ENCODE measurements at regions not wholly inside any gene's neighbourhood (a gene's known extent, or its start where the extent isn't known, plus 50 kb on each side); places are given as distances from the start of the nearest gene placed in this dataset.

DNA sequence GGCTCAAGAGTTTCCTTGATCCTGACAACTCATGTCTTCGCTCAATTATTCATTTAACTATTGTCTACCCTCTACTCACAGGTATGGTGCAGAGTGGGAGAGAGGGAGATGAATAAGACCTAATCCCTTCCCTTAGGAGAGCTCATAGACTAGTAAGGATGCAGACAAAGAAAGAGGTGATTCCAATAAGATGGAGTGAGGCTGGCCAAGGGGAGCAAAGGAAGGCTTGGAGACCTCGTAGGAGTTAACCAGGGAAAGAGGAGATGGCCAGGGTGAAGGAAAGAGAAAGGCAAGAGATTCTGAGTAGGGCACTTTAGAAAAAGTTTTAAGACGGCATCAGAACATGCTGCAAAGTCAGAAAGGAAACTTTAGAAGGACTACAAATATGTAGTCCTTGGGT, 588.5 kb downstream of the VRK1 start:
- no peak overlapping the region for H2BK120ac ChIP-seq (ENCODE audit: low read depth, low read length)
- H3K56ac ChIP-seq (ENCODE audit: extremely low read depth, insufficient read depth, low read length), result no peak overlapping the region
- WGBS, 2 experiments (ENCODE audit: extremely low coverage in 2 of 2, insufficient read length in 1 of 2), result no CpG with 5 or more reads among the region's 3 CpGs
- no peak overlapping the region for H4K5ac ChIP-seq (ENCODE audit: low read depth, low read length)
- no peak overlapping the region for H2AFZ ChIP-seq (replicated peaks; ENCODE audit: low read length, poor library complexity)
- ChIA-PET CTCF (no interaction called here), POLR2A (ENCODE audit: unreplicated experiment) (no interaction called here)
- no peak for DNase-seq
- H3K9me1 ChIP-seq (ENCODE audit: insufficient read depth, low read length), result no peaks in the 10 kb centered on the region
- H3K4ac ChIP-seq (ENCODE audit: low read depth, low read length), result no peak overlapping the region
- H4K20me1 ChIP-seq (ENCODE audit: insufficient read depth, low read length), result no peaks in the 10 kb centered on the region
- no peak overlapping the region for H3K14ac ChIP-seq (replicated peaks; ENCODE audit: low read depth, low read length)
- dilution Hi-C loops (cut with HindIII; ENCODE audit: low sequenced_read_pairs, unreplicated experiment), result no loop called here
- H3K79me1 ChIP-seq (ENCODE audit: low read depth in 1 of 2, low read length in 2 of 2), result no peaks in the 10 kb centered on the region
- BruUV-seq (replicated peaks), result no TSS peak
- intact Hi-C loops (cut with micrococcal nuclease), result no loop called here
- no peak overlapping the region for H3K23ac ChIP-seq (ENCODE audit: low read depth, low read length)
- H3K4me2 ChIP-seq (ENCODE audit: low read depth, low read length), result no peak overlapping the region
- no peak overlapping the region for H4K8ac ChIP-seq (ENCODE audit: low read depth in 2 of 2, low read length in 2 of 2)
- H2AK9ac ChIP-seq (replicated peaks; ENCODE audit: low read depth, low read length, poor library complexity), result no peak overlapping the region
- H2BK20ac ChIP-seq (ENCODE audit: low read depth, low read length), result no peak overlapping the region
- TF ChIP-seq CHD1 (IDR thresholded peaks at IDR 0.05; ENCODE audit: low read depth, low read length) (no peak), FOS (IDR thresholded peaks at IDR 0.05; ENCODE audit: low read depth, low read length) (no peak), BHLHE40 (IDR thresholded peaks at IDR 0.05; ENCODE audit: low read depth, low read length) (no peak), RFX5 (IDR thresholded peaks at IDR 0.05; ENCODE audit: low read depth, low read length) (no peak), POLR2A (IDR thresholded peaks at IDR 0.05; ENCODE audit: low read depth, low read length) (no peak), MAFK (IDR thresholded peaks at IDR 0.05; ENCODE audit: low read depth, low read length) (no peak), USF2 (IDR thresholded peaks at IDR 0.05; ENCODE audit: low read depth, low read length) (no peak), MXI1 (IDR thresholded peaks at IDR 0.05; ENCODE audit: borderline replicate concordance, low read depth, low read length) (no peak), SMC3 (IDR thresholded peaks at IDR 0.05; ENCODE audit: low read depth, low read length) (no peak), RCOR1 (IDR thresholded peaks at IDR 0.05; ENCODE audit: insufficient replicate concordance, low read length) (no peak), MAZ (IDR thresholded peaks at IDR 0.05; ENCODE audit: borderline replicate concordance, low read depth, low read length) (no peak), NFE2L2 (IDR thresholded peaks at IDR 0.05; ENCODE audit: low read depth, low read length) (no peak), RAD21 (IDR thresholded peaks at IDR 0.05; ENCODE audit: low read length) (no peak), CTCF (conservative IDR thresholded peaks at IDR 0.05; ENCODE audit: low read depth, low read length) (no peak), CEBPB (IDR thresholded peaks at IDR 0.05; ENCODE audit: low read depth, low read length) (no peak)
- TF ChIP-seq, protein P1, sequence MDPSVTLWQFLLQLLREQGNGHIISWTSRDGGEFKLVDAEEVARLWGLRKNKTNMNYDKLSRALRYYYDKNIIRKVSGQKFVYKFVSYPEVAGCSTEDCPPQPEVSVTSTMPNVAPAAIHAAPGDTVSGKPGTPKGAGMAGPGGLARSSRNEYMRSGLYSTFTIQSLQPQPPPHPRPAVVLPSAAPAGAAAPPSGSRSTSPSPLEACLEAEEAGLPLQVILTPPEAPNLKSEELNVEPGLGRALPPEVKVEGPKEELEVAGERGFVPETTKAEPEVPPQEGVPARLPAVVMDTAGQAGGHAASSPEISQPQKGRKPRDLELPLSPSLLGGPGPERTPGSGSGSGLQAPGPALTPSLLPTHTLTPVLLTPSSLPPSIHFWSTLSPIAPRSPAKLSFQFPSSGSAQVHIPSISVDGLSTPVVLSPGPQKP (IDR thresholded peaks at IDR 0.05; ENCODE audit: borderline replicate concordance, low read depth, low read length), result no peak
- H3K9me3 ChIP-seq (ENCODE audit: control insufficient read depth, insufficient read depth, low read length), result peaks cover 28% of the 10 kb centered on the region
- H3K18ac ChIP-seq (ENCODE audit: low read depth, low read length), result no peak overlapping the region
- no peak overlapping the region for H4K91ac ChIP-seq (ENCODE audit: insufficient read depth, low read depth, low read length)
- H3K27me3 ChIP-seq (ENCODE audit: control insufficient read depth, insufficient read depth, low read length), result no peaks in the 10 kb centered on the region
- no peak overlapping the region for H3K4me3 ChIP-seq (ENCODE audit: insufficient read depth, low read depth, low read length)
- H3K9ac ChIP-seq (ENCODE audit: low read depth, low read length), result no peak overlapping the region
- no peak overlapping the region for H2BK15ac ChIP-seq (ENCODE audit: low read depth, low read length)
- H2AK5ac ChIP-seq (ENCODE audit: low read depth, low read length), result no peak overlapping the region
- no peak for ATAC-seq (ENCODE audit: low read depth)
- no peak overlapping the region for H3K27ac ChIP-seq (ENCODE audit: insufficient read depth, low read length)
- H3K4me1 ChIP-seq (ENCODE audit: control insufficient read depth, insufficient read depth, low read length), result no peaks in the 10 kb centered on the region
- in situ Hi-C loops (cut with MboI; ENCODE audit: low sequenced_read_pairs), result no loop called here
- H2BK5ac ChIP-seq (ENCODE audit: low read depth, low read length, poor library complexity, severe bottlenecking), result no peak overlapping the region
- no peaks in the 10 kb centered on the region for H3K36me3 ChIP-seq (ENCODE audit: control insufficient read depth, insufficient read depth, low read length)

Data from IMR-90 (cell line).